Kidney (tissue), 13 donors: ENCODE measurements at regions not wholly inside any gene's neighbourhood (a gene's known extent, or its start where the extent isn't known, plus 50 kb on each side); places are given as distances from the start of the nearest gene placed in this dataset.

ENCODE experiments used
- DNase-seq, 5 donors: peaks; one replicate each; pipeline ENCODE4 v3.0.0-alpha.2; 2013 to 2020
- FAIRE-seq: peaks from 2 replicates; lab custom pipeline; 2012; peaks lifted over from hg19 to GRCh38; lab: Jason Lieb, UNC
- H3K27ac ChIP-seq, 2 donors: one replicate each; pipeline ENCODE4 v1.7.0; 2013; ENCODE audit warnings: low read depth in 2 of 2, low read length in 2 of 2, inconsistent platforms in 1 of 2
- H3K27me3 ChIP-seq: one replicate; pipeline ENCODE4 v1.7.1; 2013; ENCODE audit warnings: low read length, inconsistent platforms; ENCODE audit not compliant: control insufficient read depth, insufficient read depth
- H3K36me3 ChIP-seq, 3 donors: one replicate each; pipeline versions ENCODE4 v1.7.0 to v1.7.1; 2013; ENCODE audit warnings: low read length in 3 of 3, control low read depth in 1 of 3, inconsistent platforms in 1 of 3; ENCODE audit not compliant: insufficient read depth in 3 of 3, control insufficient read depth in 2 of 3
- H3K4me1 ChIP-seq, 3 donors: one replicate each; pipeline versions ENCODE4 v1.7.0 to v1.7.1; 2013; ENCODE audit warnings: low read length in 3 of 3, inconsistent platforms in 1 of 3, low read depth in 1 of 3; ENCODE audit not compliant: control insufficient read depth in 2 of 3, insufficient read depth in 2 of 3
- H3K4me3 ChIP-seq, 3 donors: one replicate each; pipeline versions ENCODE4 v1.7.0 to v1.8.1; 2013; ENCODE audit warnings: low read length in 3 of 3, control low read depth in 1 of 3, inconsistent platforms in 1 of 3
- H3K9ac ChIP-seq, 3 donors: one replicate each; pipeline versions ENCODE4 v1.7.0 to v1.7.1; 2013; ENCODE audit warnings: low read length in 3 of 3, control low read depth in 1 of 3, inconsistent platforms in 1 of 3
- H3K9me3 ChIP-seq, 3 donors: one replicate each; pipeline versions ENCODE4 v1.7.0 to v1.7.1; 2013; ENCODE audit warnings: low read length in 3 of 3, control low read depth in 1 of 3, inconsistent platforms in 1 of 3; ENCODE audit not compliant: control insufficient read depth in 2 of 3, insufficient read depth in 1 of 3
- intact Hi-C: fragments of 100-400 bp; cut with DNase I; formaldehyde crosslinking; loops from one replicate; pipeline ENCODE4 v1.11.1; 2022
- TF ChIP-seq, protein P1 (sequence below): IDR thresholded peaks from 3 replicates; pipeline ENCODE4 v1.5.1; 2012; ENCODE audit warnings: mild to moderate bottlenecking, moderate library complexity, borderline replicate concordance; ENCODE audit not compliant: insufficient read depth; ENCODE audit errors: extremely low read depth
- donor health status: control.
- donor health status: control.
- donor health status: control.
- donor health status: control.
- donor health status: control.
- donor health status: DM: yes; HTN: yes; CAD: no.
- donor health status: Normal renal cell carcinoma (clear cell type).

DNA sequence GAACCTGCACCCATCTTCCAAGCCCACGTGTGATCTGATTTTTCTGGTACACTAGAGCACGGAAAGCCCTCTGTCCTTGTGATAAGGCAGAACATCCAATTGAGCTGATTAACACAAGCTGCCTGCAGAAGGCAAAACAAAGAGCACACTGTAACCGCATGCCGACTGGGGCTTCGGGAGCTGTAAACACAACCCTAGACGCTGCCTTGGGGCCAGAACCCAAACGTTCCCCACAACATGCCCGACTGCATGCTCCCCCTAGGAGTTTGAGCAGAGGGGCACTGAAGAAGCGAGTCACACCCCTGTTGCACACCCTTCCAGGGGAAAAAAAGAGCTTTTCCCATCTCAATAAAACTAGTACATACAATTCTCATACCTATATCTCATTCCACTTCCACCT, 470.7 kb downstream of the HTR1B start:
- intact Hi-C loops, result no loop called here
- TF ChIP-seq, protein P1, sequence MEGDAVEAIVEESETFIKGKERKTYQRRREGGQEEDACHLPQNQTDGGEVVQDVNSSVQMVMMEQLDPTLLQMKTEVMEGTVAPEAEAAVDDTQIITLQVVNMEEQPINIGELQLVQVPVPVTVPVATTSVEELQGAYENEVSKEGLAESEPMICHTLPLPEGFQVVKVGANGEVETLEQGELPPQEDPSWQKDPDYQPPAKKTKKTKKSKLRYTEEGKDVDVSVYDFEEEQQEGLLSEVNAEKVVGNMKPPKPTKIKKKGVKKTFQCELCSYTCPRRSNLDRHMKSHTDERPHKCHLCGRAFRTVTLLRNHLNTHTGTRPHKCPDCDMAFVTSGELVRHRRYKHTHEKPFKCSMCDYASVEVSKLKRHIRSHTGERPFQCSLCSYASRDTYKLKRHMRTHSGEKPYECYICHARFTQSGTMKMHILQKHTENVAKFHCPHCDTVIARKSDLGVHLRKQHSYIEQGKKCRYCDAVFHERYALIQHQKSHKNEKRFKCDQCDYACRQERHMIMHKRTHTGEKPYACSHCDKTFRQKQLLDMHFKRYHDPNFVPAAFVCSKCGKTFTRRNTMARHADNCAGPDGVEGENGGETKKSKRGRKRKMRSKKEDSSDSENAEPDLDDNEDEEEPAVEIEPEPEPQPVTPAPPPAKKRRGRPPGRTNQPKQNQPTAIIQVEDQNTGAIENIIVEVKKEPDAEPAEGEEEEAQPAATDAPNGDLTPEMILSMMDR, result no peak
- no peaks in the 10 kb centered on the region for H3K4me1 ChIP-seq
- no peaks in the 10 kb centered on the region for H3K36me3 ChIP-seq
- H3K4me3 ChIP-seq, result no peak overlapping the region
- no peak overlapping the region for H3K9ac ChIP-seq
- no peak for FAIRE-seq
- peaks cover 0 to 6% (median 0%) of the 10 kb centered on the region in 3 donors for H3K9me3 ChIP-seq
- DNase-seq, result no peak
- H3K27me3 ChIP-seq, result no peaks in the 10 kb centered on the region
- no peak overlapping the region for H3K27ac ChIP-seq

DNA sequence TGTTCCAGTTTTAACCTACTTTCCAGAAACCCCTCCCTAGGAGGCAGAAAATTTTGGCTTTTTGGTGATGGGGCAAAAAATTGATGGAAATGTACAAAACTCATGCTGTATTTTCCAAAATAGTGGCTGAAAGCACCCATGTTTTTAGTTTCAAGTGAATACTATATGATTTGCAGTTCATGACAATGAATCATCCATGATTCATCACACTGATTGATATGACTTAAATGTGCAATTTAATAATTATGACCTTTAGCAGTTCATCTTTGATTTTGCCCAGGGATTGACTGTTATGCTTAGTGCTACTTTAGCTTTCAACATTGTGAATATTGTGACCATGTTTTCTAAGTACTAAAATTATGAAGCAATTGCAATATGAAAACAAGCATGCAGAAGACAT, 478.7 kb downstream of the HTR1B start:
- no peak overlapping the region for H3K27ac ChIP-seq
- no peaks in the 10 kb centered on the region for H3K27me3 ChIP-seq
- DNase-seq (no peak), FAIRE-seq (no peak)
- TF ChIP-seq, protein P1, result no peak
- H3K9me3 ChIP-seq, result peaks cover 0 to 6% (median 0%) of the 10 kb centered on the region in 3 donors
- no peaks in the 10 kb centered on the region for H3K36me3 ChIP-seq
- H3K4me1 ChIP-seq, result no peaks in the 10 kb centered on the region
- H3K4me3 ChIP-seq, result no peak overlapping the region
- no peak overlapping the region for H3K9ac ChIP-seq
- intact Hi-C loops, result no loop called here

DNA sequence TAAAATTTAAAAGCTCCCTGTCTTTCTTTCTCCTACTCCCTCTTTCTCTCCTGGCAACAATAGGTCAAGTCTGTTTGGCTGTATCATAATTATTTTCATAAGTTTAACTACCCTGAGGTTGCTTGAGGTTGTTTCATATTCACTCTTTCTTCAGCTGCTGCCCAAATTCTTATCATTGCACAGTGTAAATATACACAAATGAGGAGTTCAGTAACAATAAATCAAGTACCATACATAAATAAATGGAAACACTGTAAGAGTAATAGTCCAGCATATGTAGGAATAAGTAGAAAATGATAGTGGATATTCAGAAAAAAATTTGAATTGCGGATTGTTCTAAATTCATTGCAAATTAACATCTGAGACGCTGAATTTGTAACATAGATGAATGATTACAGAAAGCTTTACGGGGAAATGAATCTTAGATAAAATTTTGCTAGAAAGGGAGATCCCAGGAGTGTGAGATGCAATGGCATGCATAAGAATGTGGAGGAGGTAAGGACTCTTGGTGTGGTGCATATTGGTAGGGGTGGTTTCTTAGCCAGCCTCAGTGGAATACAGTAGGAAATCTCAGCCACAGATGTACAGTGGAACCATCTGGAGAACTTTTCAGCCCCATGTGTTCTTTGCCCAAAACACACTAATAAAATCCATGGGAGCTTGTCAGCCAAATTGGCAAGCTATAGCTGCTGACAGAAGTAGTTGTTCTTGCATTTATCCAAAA, 480.7 kb downstream of the HTR1B start:
- H3K9ac ChIP-seq, result no peak overlapping the region

More for the DNA sequence above, 480.7 kb downstream of the HTR1B start:
- no peaks in the 10 kb centered on the region for H3K4me1 ChIP-seq
- no peak for DNase-seq
- no peaks in the 10 kb centered on the region for H3K9me3 ChIP-seq
- intact Hi-C loops, result no loop called here
- no peak for FAIRE-seq
- no peaks in the 10 kb centered on the region for H3K27me3 ChIP-seq
- H3K27ac ChIP-seq, result no peak overlapping the region
- H3K36me3 ChIP-seq, result no peaks in the 10 kb centered on the region
- H3K4me3 ChIP-seq, result no peak overlapping the region
- TF ChIP-seq, protein P1, result no peak
